GM23338 (cell line): ENCODE measurements at regions not wholly inside any gene's neighbourhood (a gene's known extent, or its start where the extent isn't known, plus 50 kb on each side); places are given as distances from the start of the nearest gene placed in this dataset.

ENCODE experiments used
- CREB1 ChIP-seq: fragments of 250-450 bp; sonication (Bioruptor Pico); IDR thresholded peaks from 2 replicates; pipeline ENCODE4 v1.5.0; 2020; ENCODE audit warnings: low read depth, mild to moderate bottlenecking, moderate library complexity
- EZH2 ChIP-seq: fragments of 200-600 bp; sonication (generic); IDR thresholded peaks from one replicate; pipeline ENCODE4 v1.8.0; 2017; ENCODE audit warnings: antibody characterized with exemption, mild to moderate bottlenecking, low read depth; ENCODE audit not compliant: unreplicated experiment
- EZH2phosphoT487 ChIP-seq: fragments of 200-600 bp; sonication (generic); IDR thresholded peaks from one replicate; pipeline ENCODE4 v1.8.1; 2018; ENCODE audit warnings: antibody characterized with exemption; ENCODE audit not compliant: unreplicated experiment
- JUNB ChIP-seq: IDR thresholded peaks from one replicate; pipeline ENCODE4 v1.6.1; 2016; ENCODE audit warnings: antibody characterized with exemption; ENCODE audit not compliant: unreplicated experiment
- NANOG ChIP-seq: IDR thresholded peaks from 2 replicates; pipeline ENCODE4 v1.6.1; 2016; ENCODE audit warnings: antibody characterized with exemption, borderline replicate concordance
- POLR2AphosphoS5 ChIP-seq: IDR thresholded peaks from 2 replicates; pipeline ENCODE4 v1.6.1; 2016; ENCODE audit warnings: antibody characterized with exemption, low read depth
- STAT1 ChIP-seq: IDR thresholded peaks from one replicate; pipeline ENCODE4 v1.6.1; 2016; ENCODE audit warnings: antibody characterized with exemption; ENCODE audit not compliant: unreplicated experiment
- ZNF114 ChIP-seq: fragments of 250-450 bp; sonication (Bioruptor Pico); IDR thresholded peaks from 2 replicates; pipeline ENCODE4 v1.5.0; 2020; ENCODE audit warnings: mild to moderate bottlenecking, moderate library complexity
- ZNF331 ChIP-seq: fragments of 250-450 bp; sonication (Bioruptor Pico); IDR thresholded peaks from 2 replicates; pipeline ENCODE4 v1.5.0; 2020; ENCODE audit warnings: low read depth, mild to moderate bottlenecking, moderate library complexity
- TF ChIP-seq, protein P1 (sequence below), 2 experiments: fragments of 200-600 bp in 1 of 2; sonication (generic) in 1 of 2; conservative IDR thresholded peaks; 2 replicates each; pipeline versions ENCODE4 v1.5.1 to v1.6.1; 2016 to 2017; ENCODE audit warnings: antibody characterized with exemption in 2 of 2, low read depth in 2 of 2, mild to moderate bottlenecking in 2 of 2, moderate library complexity in 1 of 2
- TF ChIP-seq, protein P2 (sequence below): IDR thresholded peaks from one replicate; pipeline ENCODE4 v1.6.1; 2018; ENCODE audit warnings: antibody characterized with exemption; ENCODE audit not compliant: unreplicated experiment
- TF ChIP-seq, protein P3 (sequence below): IDR thresholded peaks from 2 replicates; pipeline ENCODE4 v1.6.1; 2016; ENCODE audit warnings: antibody characterized with exemption

DNA sequence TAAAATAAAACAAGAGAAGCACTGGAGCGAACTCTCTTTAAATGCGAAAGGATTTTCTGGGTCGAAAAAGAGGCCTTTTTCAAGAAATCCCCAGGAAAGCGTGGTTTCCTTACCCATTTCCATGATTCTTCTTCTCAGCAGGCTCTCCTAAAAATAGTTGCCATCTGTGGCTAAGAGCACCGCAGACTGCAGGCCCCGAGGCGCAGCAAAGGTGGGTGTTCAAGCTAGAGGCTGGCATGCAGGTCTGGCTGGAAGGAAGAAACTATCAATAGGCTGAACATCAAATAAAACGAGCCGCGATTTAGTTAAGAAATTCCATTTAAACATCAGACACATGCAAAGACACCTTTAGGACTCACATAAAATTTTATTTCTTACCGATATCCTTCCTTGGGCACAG is 135.1 kb downstream of the ADAMTS1 start:
- TF ChIP-seq, protein P1, sequence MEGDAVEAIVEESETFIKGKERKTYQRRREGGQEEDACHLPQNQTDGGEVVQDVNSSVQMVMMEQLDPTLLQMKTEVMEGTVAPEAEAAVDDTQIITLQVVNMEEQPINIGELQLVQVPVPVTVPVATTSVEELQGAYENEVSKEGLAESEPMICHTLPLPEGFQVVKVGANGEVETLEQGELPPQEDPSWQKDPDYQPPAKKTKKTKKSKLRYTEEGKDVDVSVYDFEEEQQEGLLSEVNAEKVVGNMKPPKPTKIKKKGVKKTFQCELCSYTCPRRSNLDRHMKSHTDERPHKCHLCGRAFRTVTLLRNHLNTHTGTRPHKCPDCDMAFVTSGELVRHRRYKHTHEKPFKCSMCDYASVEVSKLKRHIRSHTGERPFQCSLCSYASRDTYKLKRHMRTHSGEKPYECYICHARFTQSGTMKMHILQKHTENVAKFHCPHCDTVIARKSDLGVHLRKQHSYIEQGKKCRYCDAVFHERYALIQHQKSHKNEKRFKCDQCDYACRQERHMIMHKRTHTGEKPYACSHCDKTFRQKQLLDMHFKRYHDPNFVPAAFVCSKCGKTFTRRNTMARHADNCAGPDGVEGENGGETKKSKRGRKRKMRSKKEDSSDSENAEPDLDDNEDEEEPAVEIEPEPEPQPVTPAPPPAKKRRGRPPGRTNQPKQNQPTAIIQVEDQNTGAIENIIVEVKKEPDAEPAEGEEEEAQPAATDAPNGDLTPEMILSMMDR (conservative IDR thresholded peaks at IDR 0.05; ENCODE audit: low read depth in 2 of 2) = no peak
- TF ChIP-seq EZH2 = no peak
- TF ChIP-seq EZH2phosphoT487 = no peak
- TF ChIP-seq POLR2AphosphoS5 = no peak
- no peak for TF ChIP-seq CREB1 (CRISPR knock-in tag)
- TF ChIP-seq, protein P2, sequence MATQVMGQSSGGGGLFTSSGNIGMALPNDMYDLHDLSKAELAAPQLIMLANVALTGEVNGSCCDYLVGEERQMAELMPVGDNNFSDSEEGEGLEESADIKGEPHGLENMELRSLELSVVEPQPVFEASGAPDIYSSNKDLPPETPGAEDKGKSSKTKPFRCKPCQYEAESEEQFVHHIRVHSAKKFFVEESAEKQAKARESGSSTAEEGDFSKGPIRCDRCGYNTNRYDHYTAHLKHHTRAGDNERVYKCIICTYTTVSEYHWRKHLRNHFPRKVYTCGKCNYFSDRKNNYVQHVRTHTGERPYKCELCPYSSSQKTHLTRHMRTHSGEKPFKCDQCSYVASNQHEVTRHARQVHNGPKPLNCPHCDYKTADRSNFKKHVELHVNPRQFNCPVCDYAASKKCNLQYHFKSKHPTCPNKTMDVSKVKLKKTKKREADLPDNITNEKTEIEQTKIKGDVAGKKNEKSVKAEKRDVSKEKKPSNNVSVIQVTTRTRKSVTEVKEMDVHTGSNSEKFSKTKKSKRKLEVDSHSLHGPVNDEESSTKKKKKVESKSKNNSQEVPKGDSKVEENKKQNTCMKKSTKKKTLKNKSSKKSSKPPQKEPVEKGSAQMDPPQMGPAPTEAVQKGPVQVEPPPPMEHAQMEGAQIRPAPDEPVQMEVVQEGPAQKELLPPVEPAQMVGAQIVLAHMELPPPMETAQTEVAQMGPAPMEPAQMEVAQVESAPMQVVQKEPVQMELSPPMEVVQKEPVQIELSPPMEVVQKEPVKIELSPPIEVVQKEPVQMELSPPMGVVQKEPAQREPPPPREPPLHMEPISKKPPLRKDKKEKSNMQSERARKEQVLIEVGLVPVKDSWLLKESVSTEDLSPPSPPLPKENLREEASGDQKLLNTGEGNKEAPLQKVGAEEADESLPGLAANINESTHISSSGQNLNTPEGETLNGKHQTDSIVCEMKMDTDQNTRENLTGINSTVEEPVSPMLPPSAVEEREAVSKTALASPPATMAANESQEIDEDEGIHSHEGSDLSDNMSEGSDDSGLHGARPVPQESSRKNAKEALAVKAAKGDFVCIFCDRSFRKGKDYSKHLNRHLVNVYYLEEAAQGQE = no peak
- TF ChIP-seq, protein P3, sequence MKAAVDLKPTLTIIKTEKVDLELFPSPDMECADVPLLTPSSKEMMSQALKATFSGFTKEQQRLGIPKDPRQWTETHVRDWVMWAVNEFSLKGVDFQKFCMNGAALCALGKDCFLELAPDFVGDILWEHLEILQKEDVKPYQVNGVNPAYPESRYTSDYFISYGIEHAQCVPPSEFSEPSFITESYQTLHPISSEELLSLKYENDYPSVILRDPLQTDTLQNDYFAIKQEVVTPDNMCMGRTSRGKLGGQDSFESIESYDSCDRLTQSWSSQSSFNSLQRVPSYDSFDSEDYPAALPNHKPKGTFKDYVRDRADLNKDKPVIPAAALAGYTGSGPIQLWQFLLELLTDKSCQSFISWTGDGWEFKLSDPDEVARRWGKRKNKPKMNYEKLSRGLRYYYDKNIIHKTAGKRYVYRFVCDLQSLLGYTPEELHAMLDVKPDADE = no peak
- no peak for TF ChIP-seq JUNB
- no peak for TF ChIP-seq ZNF331 (CRISPR knock-in tag)
- TF ChIP-seq STAT1 = no peak
- TF ChIP-seq ZNF114 (CRISPR knock-in tag) = no peak
- TF ChIP-seq NANOG = no peak
